Raji (cell line): ENCODE measurements at regions not wholly inside any gene's neighbourhood (a gene's known extent, or its start where the extent isn't known, plus 50 kb on each side); places are given as distances from the start of the nearest gene placed in this dataset.

Experiments used
- POLR2A ChIP-seq: IDR thresholded peaks from 2 replicates; pipeline ENCODE4 v1.6.1; 2011; ENCODE audit warnings: low read depth, low read length, control low read depth; ENCODE audit not compliant: insufficient read depth

DNA sequence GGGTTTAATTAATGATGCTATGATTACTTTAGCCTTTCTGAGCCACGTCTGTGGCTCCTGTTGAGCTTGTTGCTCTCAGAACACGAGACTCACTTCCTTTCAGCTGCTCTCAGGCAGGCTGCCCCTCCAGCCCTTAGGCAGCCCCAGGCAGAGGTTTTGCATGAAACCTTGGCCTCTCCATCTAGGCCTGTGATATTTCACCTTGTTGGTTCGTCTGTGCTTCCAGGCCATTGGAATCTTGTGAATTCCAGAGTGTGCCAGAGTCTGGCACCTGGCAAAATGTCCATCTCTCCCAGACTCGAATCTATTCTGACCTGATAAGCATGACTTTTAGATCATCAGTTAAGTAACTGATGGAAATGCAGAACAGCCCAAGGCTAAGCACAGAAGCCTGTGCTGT lies 254.1 kb downstream of the LOXHD1 start:
- TF ChIP-seq POLR2A, result no peak

DNA sequence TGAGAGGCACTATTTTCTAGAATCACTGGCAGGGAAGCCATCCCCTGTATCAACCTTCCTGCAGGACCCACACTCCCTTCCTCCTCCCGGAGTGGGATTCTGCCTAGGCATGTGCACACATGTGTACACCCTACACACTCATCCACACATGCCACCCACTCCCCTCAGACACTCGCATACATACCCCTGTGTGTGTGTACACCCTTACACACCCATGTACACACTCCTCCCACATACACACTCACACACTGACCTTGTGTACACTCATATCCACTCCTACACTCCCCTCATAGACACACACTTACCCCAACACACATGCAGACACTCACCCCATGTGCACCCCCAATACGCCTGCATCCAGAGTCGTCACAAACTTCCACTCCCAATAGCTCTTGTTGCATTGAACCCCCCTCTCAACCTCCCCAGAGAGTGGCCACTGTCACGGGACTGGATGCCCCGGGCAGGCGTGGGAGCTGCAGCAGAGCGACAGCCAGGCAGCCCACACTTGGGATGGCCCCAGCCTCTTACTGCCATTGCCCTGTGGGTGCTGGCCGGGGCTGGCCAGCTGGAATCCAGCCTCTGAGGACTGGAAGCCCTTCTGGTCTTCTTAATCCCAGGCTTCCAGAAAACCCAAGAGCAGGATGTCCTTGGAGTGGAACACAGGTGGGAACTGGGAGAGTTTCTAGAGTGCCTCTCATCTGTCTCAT lies 251.0 kb downstream of the LOXHD1 start:
- TF ChIP-seq POLR2A, result no peak

DNA sequence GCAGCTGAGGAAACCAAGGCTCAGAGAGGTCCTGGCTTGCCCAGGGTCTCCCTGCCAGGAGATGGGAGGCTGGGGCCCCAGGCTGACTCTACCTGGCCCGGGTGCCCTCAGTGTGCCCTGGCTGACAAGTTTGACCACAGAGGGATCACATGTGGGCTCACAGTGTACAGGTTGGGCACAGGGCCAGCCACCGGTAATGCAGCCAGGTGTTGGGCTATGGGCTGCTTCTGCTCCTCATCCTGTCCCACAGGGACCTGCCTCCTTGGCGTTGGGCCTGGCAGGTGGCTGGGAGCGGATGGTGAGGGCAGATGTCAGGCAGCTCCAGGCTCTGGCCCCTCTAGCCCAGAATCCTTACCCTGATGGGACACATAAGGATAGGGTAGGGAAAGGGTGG lies 250.5 kb downstream of the LOXHD1 start:
- TF ChIP-seq POLR2A, result no peak

DNA sequence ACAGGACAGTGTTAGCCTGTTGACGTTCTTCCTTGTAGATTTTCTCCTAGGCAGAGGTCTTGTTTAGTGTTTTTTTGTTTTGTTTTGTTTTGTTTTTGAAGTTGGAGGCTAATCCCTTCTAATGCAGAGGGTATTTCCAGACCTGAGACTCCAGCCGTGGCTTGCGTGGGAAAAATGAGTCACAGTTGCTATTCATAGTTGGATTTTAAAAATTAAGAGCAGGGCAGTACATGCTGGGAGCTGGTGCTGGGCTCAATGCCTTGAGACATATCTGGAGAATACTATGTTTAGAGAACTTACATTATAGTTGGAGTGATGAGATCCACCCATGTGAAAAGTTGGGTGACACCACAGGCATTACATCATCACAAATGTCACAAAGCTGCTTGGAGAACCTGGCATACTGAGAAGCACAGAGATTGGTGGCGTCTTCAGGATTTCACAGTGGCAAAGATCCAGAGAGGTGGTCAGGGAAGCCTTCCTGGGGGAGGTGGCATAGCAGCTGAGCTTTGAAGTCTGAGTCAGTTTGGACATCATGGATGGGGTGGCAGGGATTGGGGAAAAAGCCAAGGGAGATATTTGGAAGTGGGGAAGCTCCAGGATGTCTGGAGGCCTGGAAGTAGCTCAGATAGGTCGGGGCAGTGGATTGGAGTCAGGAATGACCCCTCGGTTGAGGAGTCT lies 249.4 kb downstream of the LOXHD1 start:
- TF ChIP-seq POLR2A, result no peak

DNA sequence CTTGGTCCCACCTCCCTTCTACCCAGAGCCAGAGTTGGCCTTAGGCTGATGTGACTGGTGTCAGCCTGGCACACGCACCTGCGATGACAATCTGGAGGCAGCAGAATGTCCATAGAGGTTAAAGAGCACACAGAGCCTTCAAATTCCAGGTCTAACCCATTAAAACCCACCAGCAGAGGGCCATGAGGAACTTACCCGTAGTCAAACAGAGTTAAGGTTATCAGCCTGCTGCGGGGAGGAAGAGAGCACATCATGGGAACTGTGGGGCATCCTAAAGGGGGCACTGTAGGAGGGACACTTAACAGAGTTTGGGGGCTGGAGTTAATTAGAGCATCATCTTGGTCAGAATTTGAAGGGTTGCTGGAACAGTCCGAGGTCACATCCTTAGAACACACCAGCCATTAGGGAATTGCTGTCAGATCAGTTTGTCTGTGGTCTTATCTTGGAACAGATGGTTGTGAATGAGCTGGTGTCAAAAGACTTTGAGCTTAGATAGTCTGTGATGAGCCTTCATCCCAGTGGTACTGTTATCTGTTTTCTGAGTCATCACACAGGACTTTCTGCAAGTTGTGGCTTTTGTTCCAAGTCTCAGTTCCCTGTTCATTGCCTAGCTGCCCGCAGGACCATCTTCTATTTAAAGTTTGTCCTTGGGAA lies 248.6 kb downstream of the LOXHD1 start:
- no peak for TF ChIP-seq POLR2A

DNA sequence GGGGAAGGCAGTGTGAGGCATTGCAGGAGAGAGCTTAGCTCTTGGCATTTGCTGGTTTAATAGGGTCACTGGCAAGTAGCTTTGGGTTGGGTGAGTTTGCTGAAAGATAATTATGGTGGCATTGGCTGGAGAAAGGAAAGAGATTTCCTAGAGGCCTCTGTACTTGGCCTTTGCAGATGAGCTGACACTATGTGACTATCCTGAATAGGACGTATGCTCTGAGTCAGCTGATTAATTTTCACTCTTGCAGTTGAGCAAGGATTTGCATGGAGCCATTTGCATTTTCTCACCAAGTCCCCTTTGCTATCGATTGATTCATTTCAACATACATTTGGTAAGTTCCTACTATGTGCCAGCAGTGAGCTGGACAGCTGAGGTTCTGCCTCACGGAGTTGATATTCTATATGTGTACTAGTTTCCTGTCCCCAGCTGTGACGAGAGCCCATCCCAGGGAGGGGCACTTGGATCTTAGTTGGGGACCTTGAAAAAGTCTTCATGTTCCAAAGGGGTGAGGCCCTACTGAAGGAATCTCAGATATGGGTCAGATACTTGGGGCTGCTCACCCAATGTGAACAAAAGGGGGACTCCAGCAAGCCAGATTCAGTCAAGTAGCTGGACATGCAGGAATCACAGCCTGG lies 245.7 kb downstream of the LOXHD1 start:
- no peak for TF ChIP-seq POLR2A

DNA sequence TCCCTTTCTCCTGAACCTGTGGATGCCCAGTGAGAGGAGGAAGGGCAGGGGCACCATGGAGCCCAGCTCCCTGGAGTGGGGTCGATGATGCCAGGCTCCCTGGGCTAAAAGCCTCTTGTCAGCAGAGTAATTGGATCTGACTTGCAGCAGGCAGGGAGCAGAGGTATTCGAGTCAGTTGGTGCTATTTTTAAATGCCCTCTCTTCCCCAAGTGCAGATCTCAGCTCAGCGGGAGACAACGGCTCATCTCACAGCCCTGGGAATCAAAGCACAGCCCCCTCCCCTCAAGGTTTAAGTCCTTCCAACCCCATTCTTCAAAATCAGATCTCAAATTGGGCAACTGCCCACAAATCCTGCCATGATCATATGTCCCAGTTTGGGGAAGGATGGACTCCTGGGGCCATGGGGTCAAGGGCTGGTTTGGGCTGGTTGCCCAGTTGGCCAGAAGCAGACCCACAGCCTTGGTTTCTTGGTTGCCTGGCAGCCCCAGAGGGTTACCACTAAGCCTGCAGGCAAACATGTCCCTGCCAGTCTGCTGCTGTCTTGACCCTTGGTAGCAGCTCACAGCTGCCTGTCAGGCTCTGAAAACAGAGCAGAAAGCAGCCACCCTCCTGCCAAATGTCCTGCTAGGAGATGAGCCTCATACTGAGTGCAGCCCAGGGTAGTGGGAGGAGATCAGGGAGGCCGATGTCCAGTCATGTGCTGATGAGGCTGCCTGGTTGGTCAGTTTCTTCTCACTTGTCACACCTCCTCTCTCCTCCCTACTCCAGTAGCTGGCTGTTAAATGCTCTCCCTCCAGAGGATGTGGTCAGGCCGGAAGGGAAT lies 244.9 kb downstream of the LOXHD1 start:
- no peak for TF ChIP-seq POLR2A

DNA sequence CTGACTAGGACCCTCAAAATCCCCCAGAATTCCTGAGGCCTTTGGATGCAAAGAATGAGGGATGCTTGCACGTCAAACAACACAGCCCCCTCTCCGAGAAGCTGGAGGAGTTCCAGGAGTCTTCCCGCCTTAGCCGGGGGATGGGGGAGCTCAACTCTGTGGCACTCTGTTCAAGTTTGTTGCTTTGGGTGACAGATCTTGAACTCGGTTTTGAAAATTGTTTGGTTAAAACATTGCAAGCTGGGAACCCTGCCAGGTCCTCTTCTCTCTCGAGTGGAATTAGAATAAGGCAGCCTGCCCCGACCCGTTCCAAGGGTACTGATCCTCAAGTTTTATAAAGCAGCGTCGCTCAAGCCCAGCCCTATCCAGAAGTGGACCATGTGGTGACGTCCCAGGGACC lies 244.1 kb downstream of the LOXHD1 start:
- no peak for TF ChIP-seq POLR2A

DNA sequence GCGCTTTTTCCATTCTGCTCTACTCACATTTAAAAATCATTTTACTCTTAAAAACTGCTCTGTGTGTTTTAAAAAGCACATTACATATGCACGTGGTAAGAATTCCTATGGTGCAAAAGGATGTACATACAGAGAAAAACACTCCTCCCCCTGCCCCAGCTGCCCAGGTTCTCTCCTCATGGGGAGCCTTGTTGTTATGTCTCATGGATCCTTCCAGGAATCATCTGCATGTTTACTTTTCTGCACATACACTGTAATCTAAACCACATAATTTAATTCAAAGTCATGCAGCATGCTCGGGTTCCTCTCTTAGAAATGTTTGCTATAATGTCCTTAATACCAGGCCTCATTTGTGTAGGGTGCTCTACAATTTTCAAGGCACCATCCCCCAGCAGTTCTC lies 243.3 kb downstream of the LOXHD1 start:
- TF ChIP-seq POLR2A, result no peak

DNA sequence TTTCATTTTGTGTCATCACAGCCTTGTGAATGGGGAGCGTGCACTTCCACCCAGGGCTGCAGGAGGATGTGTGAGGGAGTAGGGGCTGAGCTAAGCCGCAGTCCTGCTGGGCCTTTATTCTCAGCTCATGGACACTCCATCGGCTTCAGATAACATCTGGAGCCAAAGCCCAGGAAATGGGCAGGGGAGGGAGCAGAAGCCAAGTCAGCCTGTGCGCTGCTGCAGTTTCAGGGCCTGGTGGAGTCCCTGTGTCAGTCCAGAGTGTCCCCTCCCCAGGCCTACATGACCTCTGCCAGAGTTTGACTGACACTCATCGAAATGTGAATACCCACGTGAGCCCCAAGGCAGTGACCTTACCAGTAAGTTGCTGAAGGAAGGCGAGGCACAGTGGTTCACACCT lies 242.2 kb downstream of the LOXHD1 start:
- TF ChIP-seq POLR2A, result no peak

DNA sequence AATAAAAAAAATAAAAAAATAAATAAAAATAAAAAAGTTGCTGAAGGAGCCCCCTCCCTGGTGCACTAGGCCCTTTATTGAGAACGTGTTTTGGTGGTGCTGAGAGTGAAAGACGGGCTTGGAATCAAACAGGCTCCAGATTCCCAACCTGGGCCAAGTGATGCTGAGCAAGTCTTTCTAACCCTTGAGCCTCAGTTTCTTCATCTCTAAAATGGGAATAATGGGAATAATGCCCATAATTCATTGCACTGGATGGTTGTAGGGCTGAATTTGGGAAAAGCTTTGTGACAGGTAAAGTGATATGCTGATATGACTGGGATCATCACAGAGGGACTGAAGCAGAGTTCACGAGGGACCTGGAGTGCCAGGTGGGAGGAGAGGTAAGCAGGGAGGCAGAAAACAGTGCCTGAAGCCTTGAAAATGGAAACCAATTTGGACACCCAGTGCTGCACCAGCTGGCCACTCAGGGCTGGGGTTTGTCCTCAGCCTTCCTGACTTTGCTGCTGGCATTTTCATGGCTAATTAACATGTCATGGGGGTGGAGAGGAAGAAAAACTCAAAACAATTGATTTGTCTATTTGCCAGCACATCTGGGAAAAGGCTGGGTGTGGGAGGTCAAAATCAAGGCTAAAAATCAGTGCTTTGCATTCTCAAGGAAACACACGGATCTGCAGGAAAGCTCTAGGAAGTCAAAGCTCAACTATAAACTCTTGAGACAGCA lies 241.3 kb downstream of the LOXHD1 start:
- TF ChIP-seq POLR2A, result no peak

DNA sequence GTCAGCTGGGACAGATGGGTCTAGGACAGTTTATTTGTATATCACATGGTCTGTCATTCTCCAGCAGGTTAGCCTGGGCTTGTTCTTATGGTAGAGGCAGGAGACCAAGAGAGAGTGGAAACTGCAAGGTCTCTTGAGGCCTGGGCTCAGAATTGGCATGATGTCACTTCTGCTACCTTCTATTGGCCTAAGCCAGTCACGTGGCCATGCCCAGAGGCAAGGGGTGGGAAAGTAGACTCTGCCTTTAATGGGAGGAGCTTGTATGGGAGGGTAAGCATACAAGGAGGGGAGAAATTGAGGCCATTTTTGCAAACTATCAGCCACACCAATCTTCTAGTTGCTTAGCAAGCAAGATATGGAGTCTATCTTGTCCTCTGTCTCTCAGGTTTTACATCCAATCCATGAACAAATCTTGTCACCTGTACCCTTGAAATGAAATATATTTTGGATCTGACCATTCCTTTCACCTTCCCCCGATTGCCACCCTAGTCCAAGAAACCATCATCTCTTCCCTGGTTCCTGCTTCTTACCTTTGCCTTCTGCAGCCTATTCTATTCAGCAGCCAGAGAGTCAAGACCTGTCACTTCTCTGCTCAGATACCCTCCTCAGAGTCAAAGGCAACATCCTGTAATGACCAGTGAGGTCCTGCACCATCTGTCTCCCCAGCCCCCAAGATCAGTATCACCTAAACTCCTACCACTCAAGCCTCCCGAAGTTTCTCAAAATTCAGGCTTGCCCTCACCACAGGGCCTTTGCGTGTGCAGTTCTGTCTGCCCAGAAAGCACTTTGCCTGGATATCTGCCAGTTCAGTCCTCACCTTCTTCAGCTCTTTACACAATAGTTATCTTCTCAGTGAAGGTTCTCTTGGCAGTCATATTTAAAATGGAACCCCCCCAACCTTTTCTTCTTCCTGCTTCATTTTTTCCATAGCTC lies 240.0 kb downstream of the LOXHD1 start:
- TF ChIP-seq POLR2A, result no peak

DNA sequence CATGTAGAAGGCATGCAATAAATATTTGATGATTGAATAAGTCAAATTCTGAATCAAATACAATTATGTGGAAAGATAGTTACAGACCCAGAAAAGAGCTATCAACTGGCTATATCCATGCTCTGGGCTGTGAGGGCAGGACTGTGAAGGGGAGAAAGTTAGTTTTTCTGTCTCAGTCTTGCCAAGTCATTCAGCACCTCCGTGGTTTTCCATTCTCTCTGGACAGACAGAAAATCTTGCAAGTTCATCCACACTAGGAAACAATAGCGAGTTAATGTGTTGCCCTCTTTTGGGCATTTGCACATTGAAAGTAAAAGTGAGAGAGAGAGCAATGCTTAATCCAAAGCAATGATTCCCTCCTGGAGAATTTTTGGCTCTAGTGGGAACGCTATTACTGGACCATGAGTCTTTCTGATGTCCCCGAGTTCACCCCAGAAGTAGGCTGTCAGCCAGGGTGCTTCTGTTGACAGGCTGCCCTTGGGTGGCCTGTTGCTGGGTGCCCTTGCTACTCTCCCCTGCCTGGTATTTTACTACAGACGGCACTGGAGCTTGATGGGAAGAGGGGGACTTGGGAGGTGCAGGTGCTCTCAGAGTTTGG lies 238.3 kb downstream of the LOXHD1 start:
- TF ChIP-seq POLR2A, result no peak
